ENCODE measurements at regions not wholly inside any gene's neighbourhood (a gene's known extent, or its start where the extent isn't known, plus 50 kb on each side); places are given as distances from the start of the nearest gene placed in this dataset.

- no peak for DNase-seq (ENCODE audit: low read depth in 2 of 2)
Measured at GRCh38 chr20:11573507-11573906, 344.2 kb upstream of the BTBD3 start.

DNA sequence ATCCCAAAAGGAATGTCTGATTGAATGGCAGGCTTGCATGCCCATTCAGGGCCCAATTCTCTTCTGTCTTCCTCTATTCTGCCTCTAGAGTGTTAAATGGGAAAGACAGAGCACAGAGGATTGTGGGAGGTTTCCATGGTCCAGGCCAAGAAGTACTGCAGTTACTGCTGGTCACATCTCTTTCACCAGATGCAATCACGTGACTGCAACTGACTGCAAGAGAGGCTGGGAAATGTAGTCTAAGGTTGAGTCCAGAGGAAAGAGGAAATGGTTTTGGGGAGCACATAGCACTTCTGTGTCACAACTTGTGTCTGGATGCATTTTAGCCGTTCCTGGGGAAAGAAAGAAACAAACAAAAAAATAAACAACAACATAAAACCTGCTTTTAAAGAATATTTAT, 336.4 kb upstream of the BTBD3 start:
- no peak for DNase-seq (ENCODE audit: low read depth in 2 of 2)

DNA sequence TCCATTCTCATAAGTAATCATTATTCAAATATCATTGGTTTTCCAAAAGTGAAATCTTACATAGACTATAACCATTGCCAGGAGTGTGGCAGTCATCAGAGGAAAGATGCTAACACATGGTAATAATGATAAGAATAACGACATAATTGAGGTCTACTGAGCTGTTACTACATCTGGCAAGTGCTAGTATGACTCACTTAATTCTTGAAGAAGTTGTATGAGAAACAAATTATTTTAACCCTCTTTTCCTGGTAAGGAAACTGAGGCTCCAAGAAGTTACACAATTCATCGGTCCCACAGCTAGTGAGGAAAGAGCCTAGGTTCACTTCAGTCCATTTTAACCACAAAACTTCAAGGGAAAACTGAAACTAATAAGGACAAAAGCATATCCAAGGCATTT, 335.6 kb upstream of the BTBD3 start:
- DNase-seq (ENCODE audit: low read depth in 2 of 2), result no peak

DNA sequence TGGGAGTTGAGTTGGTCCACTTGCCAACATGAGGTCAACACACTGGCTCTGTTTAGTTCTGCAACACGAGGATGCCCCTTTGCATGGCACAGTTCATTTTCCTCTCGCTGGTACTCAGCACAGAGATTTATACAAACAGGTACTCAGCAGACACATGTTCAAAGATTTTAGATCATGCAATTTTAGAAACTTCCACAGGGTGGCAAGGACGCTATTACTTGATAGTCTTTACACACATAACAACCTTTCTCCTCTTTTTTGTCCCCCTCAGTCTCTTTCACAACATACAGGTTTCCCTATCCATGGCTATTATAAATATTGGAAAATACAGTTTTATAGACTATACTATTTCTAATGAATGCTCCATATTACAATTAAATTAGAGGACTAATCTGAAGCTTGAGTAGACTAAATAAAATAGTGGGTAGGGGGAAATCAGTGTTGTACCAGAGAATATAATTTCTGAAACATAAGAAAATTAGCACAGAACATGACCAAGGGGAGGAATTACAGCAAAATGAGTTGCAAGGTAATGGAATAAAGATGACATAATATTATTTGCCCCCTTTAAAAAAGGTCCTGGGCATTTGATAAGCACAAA, 331.8 kb upstream of the BTBD3 start:
- DNase-seq (ENCODE audit: low read depth in 2 of 2), result no peak

- DNase-seq (ENCODE audit: low read depth in 2 of 2), result no peak
Measured at GRCh38 chr20:11588875-11589274, 328.8 kb upstream of the BTBD3 start.

DNA sequence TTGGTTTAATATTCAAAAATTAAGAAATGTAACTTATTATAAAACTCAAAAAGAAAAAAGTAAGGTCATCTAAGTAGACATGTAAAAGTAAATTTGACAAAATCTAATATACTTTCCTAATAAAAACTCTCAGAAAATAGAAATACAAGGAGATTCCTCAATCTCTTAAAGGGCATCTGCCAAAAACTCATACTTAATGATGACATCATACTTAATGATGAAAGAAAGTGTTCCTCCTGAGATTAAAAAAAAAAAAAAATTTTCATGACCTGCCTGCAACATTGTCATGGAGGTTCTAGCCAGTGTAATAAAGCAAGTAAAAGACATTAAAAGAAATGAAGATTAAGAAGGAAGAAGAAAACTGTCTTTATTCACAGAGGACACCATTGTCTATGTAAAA, 325.7 kb upstream of the BTBD3 start:
- DNase-seq (ENCODE audit: low read depth in 2 of 2), result no peak

GRCh38 chr20:11604339-11604738, 313.4 kb upstream of the BTBD3 start:
- no peak for DNase-seq (ENCODE audit: low read depth in 2 of 2)

DNA sequence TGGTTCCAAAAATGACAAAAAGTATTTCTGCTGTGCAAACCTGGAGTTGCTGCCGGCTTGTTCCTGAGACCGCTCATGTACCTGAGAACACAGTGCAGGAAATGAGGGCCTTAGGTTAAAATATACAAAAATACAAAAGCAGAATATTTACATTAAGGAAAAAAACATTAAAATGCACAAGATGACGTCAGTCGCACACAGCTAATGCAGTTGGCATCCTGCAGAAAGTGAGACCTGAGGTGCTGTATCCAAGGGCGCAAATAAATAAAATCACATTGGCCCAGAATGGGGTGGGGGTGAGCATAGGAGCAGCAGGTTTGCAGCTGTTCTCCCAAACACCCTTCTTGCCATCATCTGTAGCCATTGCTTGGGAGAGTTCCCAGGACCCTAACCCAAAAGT, 310.6 kb upstream of the BTBD3 start:
- no peak for DNase-seq (ENCODE audit: low read depth in 2 of 2)

- DNase-seq (ENCODE audit: low read depth in 2 of 2), result no peak
Measured at GRCh38 chr20:11608736-11609135, 309.0 kb upstream of the BTBD3 start.

DNA sequence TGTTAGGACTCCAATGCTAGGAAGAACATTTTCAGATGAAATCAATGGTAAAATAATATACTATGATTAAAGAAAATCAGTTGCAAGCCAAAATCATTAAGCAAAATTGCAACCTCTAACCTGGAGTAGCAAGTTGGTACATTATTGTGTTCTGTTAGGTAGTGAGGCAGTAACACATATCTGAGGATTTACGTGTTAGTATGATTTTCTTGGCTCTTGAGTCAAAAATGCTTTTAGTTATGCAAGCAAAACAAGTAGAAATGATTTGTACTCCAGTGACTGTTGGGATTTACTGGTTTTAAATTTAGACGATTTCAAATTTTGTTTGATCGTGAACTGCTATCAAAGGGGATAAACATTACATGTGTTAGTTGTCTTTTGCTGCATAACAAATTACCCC, 293.0 kb upstream of the BTBD3 start:
- no peak for DNase-seq (ENCODE audit: low read depth in 2 of 2)

DNA sequence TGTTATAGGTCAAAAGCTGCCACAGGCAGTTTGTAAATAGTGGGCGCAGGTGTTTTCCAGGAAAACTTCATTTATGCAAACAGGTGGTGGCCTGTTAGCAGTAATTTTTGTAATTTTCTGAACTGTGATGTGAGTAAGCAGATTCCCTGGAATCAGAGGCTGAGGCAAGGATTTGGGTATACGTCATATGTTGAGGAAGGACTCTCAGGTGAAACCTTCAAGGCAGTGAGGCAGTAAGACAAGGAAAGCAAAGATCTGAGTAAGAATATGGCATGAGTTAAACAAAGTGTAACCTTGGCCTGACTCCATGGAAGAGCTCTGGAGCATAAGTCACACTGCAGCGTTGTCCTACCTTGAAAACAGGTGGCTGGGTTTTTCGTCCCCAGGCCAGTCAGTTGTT, 291.1 kb upstream of the BTBD3 start:
- DNase-seq (ENCODE audit: low read depth in 2 of 2), result no peak

DNA sequence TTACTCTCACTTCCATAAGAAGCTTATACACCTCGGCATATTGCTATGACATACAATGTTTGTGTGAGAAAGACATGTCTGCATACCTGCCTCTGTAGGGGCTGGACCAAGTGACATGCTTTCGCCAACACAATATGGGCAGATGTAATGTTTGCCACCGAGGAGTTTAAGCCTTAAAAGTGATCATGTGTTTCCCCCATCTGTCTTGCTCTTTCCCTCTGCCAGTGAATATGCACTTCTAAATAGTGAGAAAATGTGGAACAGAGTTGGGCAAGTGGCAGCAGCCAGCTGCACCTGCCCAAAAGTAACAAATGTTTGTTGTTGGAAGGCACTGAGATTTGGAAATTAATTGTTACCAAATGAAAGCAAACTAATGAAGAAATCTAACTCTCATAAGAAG, 274.8 kb upstream of the BTBD3 start:
- DNase-seq (ENCODE audit: low read depth in 2 of 2), result no peak

GRCh38 chr20:11646359-11646758, 271.3 kb upstream of the BTBD3 start:
- DNase-seq (ENCODE audit: low read depth in 2 of 2), result no peak

GRCh38 chr20:11650566-11650965, 267.1 kb upstream of the BTBD3 start:
- DNase-seq (ENCODE audit: low read depth in 2 of 2), result no peak

DNA sequence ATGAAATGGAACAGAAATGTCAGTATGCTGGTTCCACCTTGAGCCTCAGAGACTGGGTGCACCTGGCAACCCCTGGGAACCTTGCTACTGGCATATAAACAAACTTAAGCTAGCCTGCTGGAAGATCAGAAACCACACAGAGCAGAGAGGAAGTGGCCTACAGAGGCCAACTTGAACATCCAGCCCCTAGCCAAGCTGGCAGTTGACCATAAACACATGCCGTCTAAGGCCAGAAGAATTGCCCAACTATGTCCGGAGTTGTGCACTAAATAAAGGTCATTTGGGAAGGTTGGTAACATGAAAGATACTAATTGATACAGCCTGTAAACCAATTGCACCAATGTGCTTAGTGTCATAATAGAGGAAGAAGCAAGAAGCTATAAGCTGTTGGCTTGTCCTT, 266.6 kb upstream of the BTBD3 start:
- DNase-seq (ENCODE audit: low read depth in 2 of 2), result no peak

DNA sequence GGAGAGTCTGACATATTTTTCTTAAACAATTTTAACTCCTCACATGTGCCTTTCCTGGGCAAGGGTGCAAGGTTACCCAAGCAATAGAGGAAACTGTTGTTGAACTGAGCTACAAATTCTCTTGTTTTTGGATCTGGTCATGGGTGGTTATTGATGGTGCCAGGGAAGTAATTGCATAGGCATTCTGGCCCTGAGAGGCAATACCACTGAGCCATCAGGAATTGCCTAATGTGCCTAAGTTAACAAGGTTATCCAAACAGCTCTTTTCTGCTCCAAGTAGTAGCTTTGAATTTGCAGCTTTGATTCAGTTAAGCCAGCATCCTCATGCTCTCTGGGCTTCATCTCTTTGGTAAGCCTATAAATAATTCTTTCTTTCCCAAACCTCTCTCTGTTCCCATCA, 266.0 kb upstream of the BTBD3 start:
- DNase-seq (ENCODE audit: low read depth in 2 of 2), result no peak

- no peak for DNase-seq (ENCODE audit: low read depth in 2 of 2)
Measured at GRCh38 chr20:11652128-11652527, 265.6 kb upstream of the BTBD3 start.

DNA sequence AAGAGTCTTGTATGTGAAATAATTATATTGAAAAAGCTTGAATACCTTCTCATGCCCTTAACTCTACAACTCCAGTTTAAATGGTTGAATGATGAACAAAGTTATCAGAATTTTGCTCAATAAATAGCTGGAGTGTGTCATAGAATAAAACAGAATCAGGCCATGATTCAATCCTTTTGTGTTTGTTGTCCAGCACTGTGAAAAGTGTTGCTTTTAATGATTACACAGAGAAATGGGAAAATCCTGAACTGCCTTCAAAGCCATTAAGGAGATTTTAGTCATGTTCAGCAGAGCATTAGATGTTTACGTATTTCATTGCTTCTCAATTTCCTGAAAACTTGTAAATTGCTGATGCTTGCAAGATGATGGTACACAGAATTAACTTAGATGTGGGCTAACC, 262.9 kb upstream of the BTBD3 start:
- DNase-seq (ENCODE audit: low read depth in 2 of 2), result no peak

- DNase-seq (ENCODE audit: low read depth in 2 of 2), result no peak
Measured at GRCh38 chr20:11660673-11661072, 257.0 kb upstream of the BTBD3 start.

DNA sequence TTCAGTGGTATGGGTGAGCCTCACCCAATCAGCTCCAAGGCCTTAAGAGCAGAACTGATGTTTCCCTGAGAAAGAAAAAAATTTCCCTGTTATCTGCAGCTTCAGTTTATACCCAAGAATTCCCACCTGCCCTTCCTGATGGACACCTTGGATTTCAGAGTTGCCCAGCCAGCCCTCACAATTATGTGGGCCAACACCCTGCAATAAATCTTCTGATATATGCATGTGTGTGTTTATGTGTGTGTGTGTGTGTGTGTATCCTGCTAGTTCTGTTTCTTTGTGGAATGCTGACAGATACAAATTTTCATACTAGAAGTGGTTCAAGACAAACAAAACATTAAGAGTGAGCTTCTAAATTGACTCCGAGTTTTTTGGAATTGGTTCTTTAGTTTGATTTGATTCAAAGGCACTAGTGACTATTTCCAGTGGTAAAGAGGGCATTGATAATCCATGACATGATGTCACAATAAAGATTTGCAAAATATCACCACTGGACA, 246.6 kb upstream of the BTBD3 start:
- DNase-seq (ENCODE audit: low read depth in 2 of 2), result no peak

DNA sequence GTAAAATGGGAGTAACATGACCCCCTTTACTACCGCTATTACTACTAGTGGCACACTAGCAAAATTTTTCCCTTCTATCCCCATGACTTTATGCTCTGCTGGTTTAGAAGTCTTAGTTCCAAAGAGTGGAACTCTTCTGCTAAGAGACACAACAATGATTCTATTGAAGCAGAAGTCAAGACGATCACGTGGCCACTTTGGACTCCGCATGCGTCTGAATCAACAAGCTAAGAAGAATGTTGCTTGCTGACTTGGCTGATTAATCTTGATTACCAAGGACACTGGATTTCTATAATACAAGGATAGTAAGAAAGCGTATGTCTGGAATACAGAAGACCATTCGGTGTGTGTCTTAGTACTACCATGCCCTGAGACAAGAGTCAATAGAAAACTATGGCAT, 244.7 kb upstream of the BTBD3 start:
- DNase-seq (ENCODE audit: low read depth in 2 of 2), result no peak

DNA sequence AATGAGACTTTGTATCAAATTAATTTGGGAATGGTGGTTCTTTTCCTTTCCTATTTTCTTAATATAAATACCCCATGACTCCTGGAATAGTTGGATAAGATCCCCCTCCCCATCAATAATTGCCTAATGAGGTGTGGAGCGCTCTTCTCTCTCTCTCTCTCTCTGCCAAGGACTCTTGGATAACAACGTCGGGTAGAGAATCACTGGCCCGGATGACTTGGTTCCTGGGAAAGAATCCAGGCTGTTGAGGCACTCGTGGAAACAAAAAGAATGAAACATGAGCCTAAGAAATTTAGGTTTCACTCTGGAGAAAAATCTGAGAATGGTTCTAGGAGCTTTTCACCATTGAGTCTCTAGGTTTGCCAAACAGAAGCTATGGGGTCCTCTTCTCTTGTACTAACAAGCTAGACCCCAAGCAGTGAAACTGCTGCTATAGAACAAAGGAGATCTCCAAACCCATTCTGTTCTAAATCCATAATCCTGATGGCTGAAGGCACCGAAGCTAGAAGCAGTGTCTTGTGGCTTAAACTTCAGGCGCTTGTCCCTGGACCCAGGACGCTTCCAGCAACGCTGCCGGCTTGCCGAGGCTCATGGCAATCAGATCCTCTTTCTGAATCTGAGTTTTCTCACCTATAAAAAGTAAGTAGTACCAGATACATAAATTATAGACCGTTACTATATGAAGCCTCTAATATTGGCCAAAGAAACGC, 241.6 kb upstream of the BTBD3 start:
- DNase-seq (ENCODE audit: low read depth in 2 of 2), result no peak

DNA sequence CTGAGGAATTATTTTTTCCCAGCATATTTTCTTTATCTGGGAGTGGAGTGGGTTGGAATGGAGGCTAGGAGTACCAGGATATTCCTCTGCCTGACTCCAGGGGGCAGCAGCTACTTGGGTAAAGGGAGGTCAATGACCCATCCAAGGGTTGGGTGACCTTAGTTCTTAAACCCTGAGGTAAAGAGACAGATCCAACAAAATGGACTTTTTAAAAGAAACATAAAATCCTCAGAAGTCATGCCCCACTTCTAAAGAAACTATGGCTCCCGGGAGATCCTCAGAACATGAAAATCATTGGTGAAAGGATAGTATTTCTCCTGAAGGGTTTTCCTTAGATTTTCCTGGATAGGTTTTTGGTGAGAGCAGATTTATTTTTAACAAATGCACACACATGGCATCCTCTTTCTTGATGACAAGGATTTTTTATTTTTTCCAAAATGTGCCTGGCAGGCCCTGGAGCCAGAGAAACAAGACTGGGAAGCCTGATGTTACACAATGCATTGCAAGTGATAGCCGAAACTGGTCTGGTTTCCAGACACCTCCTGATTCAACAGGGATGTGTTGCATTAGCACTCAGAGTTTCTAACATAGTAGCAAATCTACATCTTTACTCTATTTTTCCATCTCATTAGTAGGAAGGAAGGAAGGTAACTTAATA, 240.9 kb upstream of the BTBD3 start:
- DNase-seq (ENCODE audit: low read depth in 2 of 2), result peak in 1 of 2 experiments; percentile 6
